GM21737 (cell line): ENCODE measurements at regions not wholly inside any gene's neighbourhood (a gene's known extent, or its start where the extent isn't known, plus 50 kb on each side); places are given as distances from the start of the nearest gene placed in this dataset.
"Not testable (repeated sequence)": the region's sequence is repeated elsewhere in the genome, so short reads cannot be mapped to it uniquely, and the experiment has no call there.

ENCODE experiments used
- ATAC-seq: cut with Tn5 transposase; IDR thresholded peaks from one replicate; pipeline ENCODE4 v1.9.1; 2021; ENCODE audit warnings: mild to moderate bottlenecking, moderate library complexity; ENCODE audit not compliant: unreplicated experiment

GRCh38 chr4:100034023-100034664, 84.1 kb upstream of the H2AZ1 start:
- ATAC-seq = no peak

GRCh38 chr4:100026066-100026465, 76.0 kb upstream of the H2AZ1 start:
- no peak for ATAC-seq

- ATAC-seq = no peak
Observed at GRCh38 chr4:100023800-100024199, 73.7 kb upstream of the H2AZ1 start.

GRCh38 chr4:100022792-100023222, 72.7 kb upstream of the H2AZ1 start:
- ATAC-seq = no peak

- ATAC-seq = no peak
Observed at GRCh38 chr4:100019821-100020220, 69.7 kb upstream of the H2AZ1 start.

- ATAC-seq = no peak
Observed at GRCh38 chr4:100017637-100018310, 67.7 kb upstream of the H2AZ1 start.

- no peak for ATAC-seq
Observed at GRCh38 chr4:100016191-100016590, 66.1 kb upstream of the H2AZ1 start.

GRCh38 chr4:100014616-100015015, 64.5 kb upstream of the H2AZ1 start:
- no peak for ATAC-seq

- ATAC-seq = no peak
Observed at GRCh38 chr4:100009490-100009889, 59.4 kb upstream of the H2AZ1 start.

GRCh38 chr4:100008048-100008447, 58.0 kb upstream of the H2AZ1 start:
- ATAC-seq = no peak

- ATAC-seq = not testable (repeated sequence)
Observed at GRCh38 chr4:100006161-100006560, 56.1 kb upstream of the H2AZ1 start.
